HepG2 (cell line): ENCODE measurements at regions not wholly inside any gene's neighbourhood (a gene's known extent, or its start where the extent isn't known, plus 50 kb on each side); places are given as distances from the start of the nearest gene placed in this dataset.

Experiments used
- ARNTL ChIP-seq: sonication (generic); formaldehyde crosslinking; IDR thresholded peaks from 2 replicates; pipeline ENCODE4 v1.4.0; 2020; ENCODE audit warnings: mild to moderate bottlenecking, missing genetic modification reagents
- CENPT ChIP-seq: sonication (generic); formaldehyde crosslinking; IDR thresholded peaks from 2 replicates; pipeline ENCODE4 v1.8.0; 2022; ENCODE audit warnings: low read depth, mild to moderate bottlenecking, moderate library complexity, missing genetic modification reagents
- E2F5 ChIP-seq: sonication (generic); formaldehyde crosslinking; conservative IDR thresholded peaks from 2 replicates; pipeline ENCODE4 v1.4.0; 2020; ENCODE audit warnings: missing genetic modification reagents
- FOXP4 ChIP-seq: sonication (generic); formaldehyde crosslinking; IDR thresholded peaks from 2 replicates; pipeline ENCODE4 v1.4.0; 2020; ENCODE audit warnings: missing genetic modification reagents
- GABPA ChIP-seq, 2 experiments: IDR thresholded peaks; 2 replicates each; pipeline ENCODE4 v1.6.1; 2011 to 2016; ENCODE audit warnings: low read depth in 2 of 2, low read length in 1 of 2, missing biosample characterization in 1 of 2, missing genetic modification characterization in 1 of 2
- HMG20A ChIP-seq: IDR thresholded peaks from 2 replicates; pipeline ENCODE4 v1.6.1; 2016; ENCODE audit warnings: borderline replicate concordance
- KLF16 ChIP-seq, 2 experiments: sonication (generic) in 1 of 2; formaldehyde crosslinking in 1 of 2; IDR thresholded peaks; 2 replicates each; pipeline versions ENCODE4 v1.6.1 to v1.8.0; 2016 to 2023; ENCODE audit warnings: missing genetic modification reagents in 2 of 2, missing compliant biosample characterization in 1 of 2
- PRDM4 ChIP-seq: sonication (generic); formaldehyde crosslinking; IDR thresholded peaks from 2 replicates; pipeline ENCODE4 v1.9.0; 2021; ENCODE audit warnings: missing genetic modification reagents, borderline replicate concordance
- REST ChIP-seq, 2 experiments: IDR thresholded peaks; 2 replicates each; pipeline ENCODE4 v1.6.1; 2011 to 2012; ENCODE audit warnings: low read length in 2 of 2, borderline replicate concordance in 1 of 2, low read depth in 1 of 2, mild to moderate bottlenecking in 1 of 2, moderate library complexity in 1 of 2
- RFX3 ChIP-seq: IDR thresholded peaks from 2 replicates; pipeline ENCODE4 v1.6.1; 2016; ENCODE audit warnings: missing biosample characterization, missing genetic modification reagents
- SIX4 ChIP-seq: sonication (generic); formaldehyde crosslinking; IDR thresholded peaks from 2 replicates; pipeline ENCODE4 v1.4.0; 2020; ENCODE audit warnings: missing genetic modification reagents
- TCF12 ChIP-seq, 2 experiments: fragments of 450-650 bp in 1 of 2; sonication (generic) in 1 of 2; formaldehyde crosslinking in 1 of 2; IDR thresholded peaks; 2 replicates each; pipeline versions ENCODE4 v1.6.1 to v1.8.0; 2017 to 2022; ENCODE audit warnings: antibody characterized with exemption in 1 of 2, mild to moderate bottlenecking in 1 of 2, missing genetic modification reagents in 1 of 2, moderate library complexity in 1 of 2
- ZGPAT ChIP-seq: IDR thresholded peaks from 2 replicates; pipeline ENCODE4 v1.6.1; 2016; ENCODE audit warnings: mild to moderate bottlenecking
- ZNF550 ChIP-seq: sonication (generic); formaldehyde crosslinking; IDR thresholded peaks from 2 replicates; pipeline ENCODE4 v1.4.0; 2020; ENCODE audit warnings: mild to moderate bottlenecking, missing genetic modification reagents, borderline replicate concordance
- ZNF672 ChIP-seq: sonication (generic); formaldehyde crosslinking; IDR thresholded peaks from 2 replicates; pipeline ENCODE4 v1.8.1; 2022; ENCODE audit warnings: missing genetic modification reagents
- ZNF792 ChIP-seq: IDR thresholded peaks from 2 replicates; pipeline ENCODE4 v1.6.1; 2016
- ZNF816 ChIP-seq: sonication (generic); formaldehyde crosslinking; IDR thresholded peaks from 2 replicates; pipeline ENCODE4 v1.8.0; 2022; ENCODE audit warnings: missing genetic modification reagents, mild to moderate bottlenecking, borderline replicate concordance

GRCh38 chr12:116636608-116637519, 77.7 kb downstream of the MAP1LC3B2 start (continued):
- TF ChIP-seq GABPA (IDR thresholded peaks at IDR 0.05; ENCODE audit: low read depth, low read length) (no peak), GABPA (CRISPR knock-in tag; IDR thresholded peaks at IDR 0.05; ENCODE audit: low read depth) (peak; percentile 18; the same call in 1 of the 2 replicates), SIX4 (CRISPR knock-in tag) (peak; percentile 31; the same call in 1 of the 2 replicates), ZNF792 (CRISPR knock-in tag) (peak; percentile 15; the same call in 1 of the 2 replicates), TCF12 (IDR thresholded peaks at IDR 0.05) (no peak), TCF12 (CRISPR knock-in tag; IDR thresholded peaks at IDR 0.05) (no peak), RFX3 (CRISPR knock-in tag) (no peak), KLF16 (CRISPR knock-in tag; IDR thresholded peaks at IDR 0.05) (peak in 1 of 2 experiments; percentile 69; a peak in 2 of 4 replicates), ZNF550 (CRISPR knock-in tag) (no peak), ZNF672 (no peak), ARNTL (CRISPR knock-in tag) (0 out of 2 replicates have a peak, but pooled peaks have one; percentile 54), CENPT (CRISPR knock-in tag) (no peak), FOXP4 (CRISPR knock-in tag) (peak; percentile 89), ZNF816 (CRISPR knock-in tag) (peak; percentile 60; the same call in 1 of the 2 replicates), E2F5 (CRISPR knock-in tag) (no peak), HMG20A (CRISPR knock-in tag) (peak; percentile 95), ZGPAT (CRISPR knock-in tag) (peak; percentile 58; the same call in 1 of the 2 replicates), REST (IDR thresholded peaks at IDR 0.05; ENCODE audit: borderline replicate concordance in 1 of 2, low read depth in 1 of 2, low read length in 2 of 2) (peak in 1 of 2 experiments; percentile 74; a peak in 1 of 4 replicates), PRDM4 (CRISPR knock-in tag) (no peak)
